GM23338 (cell line): ENCODE measurements at regions not wholly inside any gene's neighbourhood (a gene's known extent, or its start where the extent isn't known, plus 50 kb on each side); places are given as distances from the start of the nearest gene placed in this dataset.

ENCODE experiments used
- ATAC-seq: fragments of 200-7000 bp; cut with Tn5 transposase; 3 replicates; pipeline ENCODE4 v1.9.1; 2020
- DNase-seq: peaks from one replicate; pipeline ENCODE4 v3.0.0-alpha.2; 2015; ENCODE audit warnings: low spot score
- H2AFZ ChIP-seq: fragments of 200-600 bp; sonication (generic); 2 replicates; pipeline ENCODE4 v1.8.0; 2016; ENCODE audit warnings: antibody characterized with exemption, mild to moderate bottlenecking, moderate library complexity
- H3F3A ChIP-seq: fragments of 200-600 bp; sonication (generic); replicated peaks from 2 replicates; pipeline ENCODE4 v1.8.0; 2017; ENCODE audit warnings: antibody characterized with exemption, mixed run types, low read depth
- H3K27ac ChIP-seq: fragments of 200-600 bp; sonication (generic); 2 replicates; pipeline ENCODE4 v1.6.1; 2016; ENCODE audit warnings: low read depth
- H3K27me3 ChIP-seq: fragments of 200-600 bp; sonication (generic); 2 replicates; pipeline ENCODE4 v1.8.0; 2016; ENCODE audit warnings: mild to moderate bottlenecking, mixed run types, moderate library complexity; ENCODE audit not compliant: insufficient read depth
- H3K36me3 ChIP-seq: fragments of 200-600 bp; sonication (generic); 2 replicates; pipeline ENCODE4 v1.8.0; 2016; ENCODE audit warnings: mild to moderate bottlenecking; ENCODE audit not compliant: insufficient read depth
- H3K4me1 ChIP-seq: fragments of 200-600 bp; sonication (generic); 2 replicates; pipeline ENCODE4 v1.8.0; 2016; ENCODE audit warnings: mild to moderate bottlenecking, moderate library complexity; ENCODE audit not compliant: insufficient read depth
- H3K4me2 ChIP-seq: fragments of 200-600 bp; sonication (generic); 2 replicates; pipeline ENCODE4 v1.7.1; 2017; ENCODE audit warnings: mixed run types
- H3K4me3 ChIP-seq: fragments of 200-600 bp; sonication (generic); 2 replicates; pipeline ENCODE4 v1.6.1; 2016; ENCODE audit warnings: mixed run types
- H3K79me2 ChIP-seq: fragments of 200-600 bp; sonication (generic); replicated peaks from 2 replicates; pipeline ENCODE4 v1.8.0; 2017; ENCODE audit warnings: mild to moderate bottlenecking; ENCODE audit not compliant: insufficient read depth
- H3K9me2 ChIP-seq: fragments of 200-600 bp; sonication (generic); 2 replicates; pipeline ENCODE4 v1.8.0; 2017; ENCODE audit not compliant: insufficient read depth
- H4K20me1 ChIP-seq: fragments of 200-600 bp; sonication (generic); replicated peaks from 2 replicates; pipeline ENCODE4 v1.8.0; 2017; ENCODE audit warnings: mild to moderate bottlenecking; ENCODE audit not compliant: insufficient read depth
- H3K27ac Mint-ChIP-seq: 2 replicates; pipeline ENCODE4 v1.8.0; 2020; ENCODE audit warnings: inconsistent platforms, mild to moderate bottlenecking, moderate library complexity, mixed read lengths
- H3K27me3 Mint-ChIP-seq: 3 replicates; pipeline ENCODE4 v1.8.0; 2022; ENCODE audit warnings: low read depth, mild to moderate bottlenecking, moderate library complexity, mixed read lengths, inconsistent platforms; ENCODE audit not compliant: insufficient read depth, poor library complexity
- H3K36me3 Mint-ChIP-seq: 3 replicates; pipeline ENCODE4 v1.8.0; 2021; ENCODE audit warnings: low read depth, mild to moderate bottlenecking, inconsistent platforms, moderate library complexity, mixed read lengths
- H3K4me1 Mint-ChIP-seq: 3 replicates; pipeline ENCODE4 v1.8.0; 2020; ENCODE audit warnings: mild to moderate bottlenecking, inconsistent platforms, mixed read lengths
- H3K4me3 Mint-ChIP-seq: 3 replicates; pipeline ENCODE4 v1.8.0; 2021; ENCODE audit warnings: moderate library complexity, mild to moderate bottlenecking, inconsistent platforms, mixed read lengths
- H3K9me3 Mint-ChIP-seq: 3 replicates; pipeline ENCODE4 v1.8.0; 2020; ENCODE audit warnings: moderate library complexity, mild to moderate bottlenecking, inconsistent platforms, mixed read lengths
- CREB1 ChIP-seq: fragments of 250-450 bp; sonication (Bioruptor Pico); IDR thresholded peaks from 2 replicates; pipeline ENCODE4 v1.5.0; 2020; ENCODE audit warnings: low read depth, mild to moderate bottlenecking, moderate library complexity
- CTCF ChIP-seq, 2 experiments: fragments of 200-600 bp in 1 of 2; sonication (generic) in 1 of 2; conservative IDR thresholded peaks; 2 replicates each; pipeline versions ENCODE4 v1.5.1 to v1.6.1; 2016 to 2017; ENCODE audit warnings: antibody characterized with exemption in 2 of 2, low read depth in 2 of 2, mild to moderate bottlenecking in 2 of 2, moderate library complexity in 1 of 2
- ETS1 ChIP-seq: IDR thresholded peaks from 2 replicates; pipeline ENCODE4 v1.6.1; 2016; ENCODE audit warnings: antibody characterized with exemption
- EZH2 ChIP-seq: fragments of 200-600 bp; sonication (generic); IDR thresholded peaks from one replicate; pipeline ENCODE4 v1.8.0; 2017; ENCODE audit warnings: antibody characterized with exemption, mild to moderate bottlenecking, low read depth; ENCODE audit not compliant: unreplicated experiment
- EZH2phosphoT487 ChIP-seq: fragments of 200-600 bp; sonication (generic); IDR thresholded peaks from one replicate; pipeline ENCODE4 v1.8.1; 2018; ENCODE audit warnings: antibody characterized with exemption; ENCODE audit not compliant: unreplicated experiment
- POLR2AphosphoS5 ChIP-seq: IDR thresholded peaks from 2 replicates; pipeline ENCODE4 v1.6.1; 2016; ENCODE audit warnings: antibody characterized with exemption, low read depth
- STAT1 ChIP-seq: IDR thresholded peaks from one replicate; pipeline ENCODE4 v1.6.1; 2016; ENCODE audit warnings: antibody characterized with exemption; ENCODE audit not compliant: unreplicated experiment
- ZNF114 ChIP-seq: fragments of 250-450 bp; sonication (Bioruptor Pico); IDR thresholded peaks from 2 replicates; pipeline ENCODE4 v1.5.0; 2020; ENCODE audit warnings: mild to moderate bottlenecking, moderate library complexity
- ZNF331 ChIP-seq: fragments of 250-450 bp; sonication (Bioruptor Pico); IDR thresholded peaks from 2 replicates; pipeline ENCODE4 v1.5.0; 2020; ENCODE audit warnings: low read depth, mild to moderate bottlenecking, moderate library complexity
- ZNF462 ChIP-seq: fragments of 250-450 bp; sonication (Bioruptor Pico); IDR thresholded peaks from 2 replicates; pipeline ENCODE4 v1.5.0; 2020; ENCODE audit warnings: mild to moderate bottlenecking, moderate library complexity

DNA sequence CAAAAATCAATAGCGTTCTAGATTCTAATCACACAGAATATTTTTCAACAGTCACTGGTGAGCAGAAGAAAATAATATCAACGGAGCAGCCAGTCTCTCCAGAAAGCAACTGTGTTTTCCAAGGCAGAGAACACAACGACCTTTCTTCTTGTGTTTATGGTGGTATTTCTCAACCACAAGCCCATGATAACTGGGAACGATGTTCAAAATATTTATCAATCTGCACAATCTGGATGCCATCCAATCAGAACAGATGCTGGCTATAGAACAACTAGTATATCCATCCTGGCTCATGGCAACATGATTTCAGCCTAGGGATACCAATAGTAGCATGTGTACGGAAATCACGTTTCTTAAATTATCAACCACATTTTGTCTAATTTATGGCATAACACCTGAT is 162.7 kb upstream of the RUNX1 start (continued):
- TF ChIP-seq CTCF (conservative IDR thresholded peaks at IDR 0.05; ENCODE audit: low read depth in 2 of 2) (no peak), ZNF331 (CRISPR knock-in tag) (no peak), EZH2phosphoT487 (no peak)

GRCh38 chr21:35210093-35210492 is 161.0 kb upstream of the RUNX1 start:
- Mint-ChIP-seq H3K27ac (no peak overlapping the region), H3K9me3 (peaks cover 4% of the 10 kb centered on the region; the same call in 2 of the 3 replicates), H3K27me3 (no peaks in the 10 kb centered on the region), H3K36me3 (no peaks in the 10 kb centered on the region), H3K4me3 (no peak overlapping the region), H3K4me1 (peaks cover 13% of the 10 kb centered on the region; the same call in 2 of the 3 replicates)
- H3K27me3 ChIP-seq, result no peaks in the 10 kb centered on the region
- H3F3A ChIP-seq, result no peaks in the 10 kb centered on the region
- H3K4me3 ChIP-seq, result no peak overlapping the region
- H3K27ac ChIP-seq, result no peak overlapping the region
- no peak overlapping the region for H3K4me2 ChIP-seq
- TF ChIP-seq POLR2AphosphoS5 (no peak), ZNF331 (CRISPR knock-in tag) (no peak), EZH2phosphoT487 (no peak), ETS1 (no peak), STAT1 (no peak), CTCF (conservative IDR thresholded peaks at IDR 0.05; ENCODE audit: low read depth in 2 of 2) (no peak), ZNF462 (no peak), CREB1 (CRISPR knock-in tag) (no peak), EZH2 (no peak), ZNF114 (CRISPR knock-in tag) (no peak)
- H3K9me2 ChIP-seq, result peaks cover 10% of the 10 kb centered on the region
- ATAC-seq, result no peak
- no peaks in the 10 kb centered on the region for H4K20me1 ChIP-seq
- H3K36me3 ChIP-seq, result no peaks in the 10 kb centered on the region
- H2AFZ ChIP-seq, result no peak overlapping the region
- no peaks in the 10 kb centered on the region for H3K4me1 ChIP-seq
- H3K79me2 ChIP-seq, result no peaks in the 10 kb centered on the region
- no peak for DNase-seq
